Ishikawa (cell line): ENCODE measurements at regions not wholly inside any gene's neighbourhood (a gene's known extent, or its start where the extent isn't known, plus 50 kb on each side); places are given as distances from the start of the nearest gene placed in this dataset.

Experiments
- CEBPB ChIP-seq: IDR thresholded peaks from 2 replicates; pipeline ENCODE4 v1.6.1; 2012
- CREB1 ChIP-seq: IDR thresholded peaks from 2 replicates; pipeline ENCODE4 v1.6.1; 2012; ENCODE audit warnings: low read depth
- EGR1 ChIP-seq: IDR thresholded peaks from 2 replicates; pipeline ENCODE4 v1.6.1; 2012
- EP300 ChIP-seq: IDR thresholded peaks from 2 replicates; pipeline ENCODE4 v1.6.1; 2012; ENCODE audit warnings: borderline replicate concordance
- MAX ChIP-seq: IDR thresholded peaks from 2 replicates; pipeline ENCODE4 v1.6.1; 2012
- NFIC ChIP-seq: IDR thresholded peaks from 2 replicates; pipeline ENCODE4 v1.6.1; 2012
- RAD21 ChIP-seq: IDR thresholded peaks from 2 replicates; pipeline ENCODE4 v1.6.1; 2012; ENCODE audit warnings: low read depth
- REST ChIP-seq: IDR thresholded peaks from 2 replicates; pipeline ENCODE4 v1.6.1; 2012; ENCODE audit warnings: low read depth, mild to moderate bottlenecking
- TAF1 ChIP-seq: IDR thresholded peaks from 2 replicates; pipeline ENCODE4 v1.6.1; 2012; ENCODE audit warnings: low read depth, mild to moderate bottlenecking
- TCF12 ChIP-seq: IDR thresholded peaks from 2 replicates; pipeline ENCODE4 v1.6.1; 2012; ENCODE audit warnings: low read depth
- TEAD4 ChIP-seq: IDR thresholded peaks from 2 replicates; pipeline ENCODE4 v1.6.1; 2012
- YY1 ChIP-seq: IDR thresholded peaks from 2 replicates; pipeline ENCODE4 v1.6.1; 2012; ENCODE audit warnings: low read depth
- ZBTB7A ChIP-seq: IDR thresholded peaks from 2 replicates; pipeline ENCODE4 v1.6.1; 2012; ENCODE audit warnings: low read depth

GRCh38 chr2:171216631-171217030 is 55.9 kb upstream of the TLK1 start:
- no peak for TF ChIP-seq RAD21
- TF ChIP-seq CEBPB, result no peak
- TF ChIP-seq YY1, result no peak
- no peak for TF ChIP-seq EP300
- no peak for TF ChIP-seq TCF12
- no peak for TF ChIP-seq EGR1
- no peak for TF ChIP-seq TEAD4
- no peak for TF ChIP-seq MAX
- TF ChIP-seq REST, result no peak
- no peak for TF ChIP-seq CREB1
- no peak for TF ChIP-seq TAF1
- TF ChIP-seq NFIC, result no peak
- TF ChIP-seq ZBTB7A, result no peak
